ENCODE measurements at regions not wholly inside any gene's neighbourhood (a gene's known extent, or its start where the extent isn't known, plus 50 kb on each side); places are given as distances from the start of the nearest gene placed in this dataset.

DNA sequence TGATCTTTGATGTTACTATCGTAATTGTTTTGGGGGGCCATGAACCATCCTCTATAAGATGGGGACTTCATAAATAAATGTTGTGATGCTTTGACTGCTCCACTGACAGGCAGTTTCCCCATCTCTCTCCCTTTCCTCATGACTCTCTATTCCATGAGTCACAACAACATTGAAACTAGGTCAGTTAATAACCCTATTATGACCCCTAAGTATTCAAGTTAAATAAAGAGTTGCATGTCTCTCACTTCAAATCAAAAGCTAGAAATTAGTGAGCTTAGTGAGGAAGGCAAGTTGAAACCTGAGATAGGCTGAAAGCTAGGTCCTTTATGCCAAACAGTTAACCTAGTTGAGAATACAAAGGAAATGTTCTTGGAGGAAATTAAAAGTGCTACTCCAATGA is 491.0 kb downstream of the HAO1 start:
- in situ Hi-C loops (cut with HindIII; ENCODE audit: extremely low pct_ligation_motif_present, low pct_unique_long_range_greater_than_20kb), result loop anchor here (10.0 kb wide), 1 partner anchor 56 kb away; no protein-coding TSS in a partner anchor
- CTCF ChIA-PET (ENCODE audit: low intra/inter-chr PET ratio, low total read pairs), result no interaction called here
- H3K9me3 ChIP-seq (ENCODE audit: low read length), result no peaks in the 10 kb centered on the region
- ATAC-seq, result no peak
- TF ChIP-seq ATRX (CRISPR knock-in tag; IDR thresholded peaks at IDR 0.05; ENCODE audit: borderline replicate concordance) (no peak), FOXC1 (CRISPR knock-in tag; IDR thresholded peaks at IDR 0.05; ENCODE audit: borderline replicate concordance) (no peak), ZFAT (CRISPR knock-in tag; conservative IDR thresholded peaks at IDR 0.05) (no peak), DPF2 (CRISPR knock-in tag; IDR thresholded peaks at IDR 0.05; ENCODE audit: borderline replicate concordance, low read depth) (no peak), ZC3H13 (CRISPR knock-in tag; IDR thresholded peaks at IDR 0.05) (no peak), ZNF772 (CRISPR knock-in tag; IDR thresholded peaks at IDR 0.05) (no peak), AHR (CRISPR knock-in tag; IDR thresholded peaks at IDR 0.05) (no peak), ZNF780A (CRISPR knock-in tag; IDR thresholded peaks at IDR 0.05) (no peak), NONO (IDR thresholded peaks at IDR 0.05) (no peak), NONO (CRISPR knock-in tag; conservative IDR thresholded peaks at IDR 0.05) (no peak), ZSCAN22 (CRISPR knock-in tag; IDR thresholded peaks at IDR 0.05) (no peak), NFYB (CRISPR knock-in tag; IDR thresholded peaks at IDR 0.05) (no peak), SP140L (CRISPR knock-in tag; IDR thresholded peaks at IDR 0.05; ENCODE audit: borderline replicate concordance) (no peak), EEA1 (CRISPR knock-in tag; IDR thresholded peaks at IDR 0.05; ENCODE audit: borderline replicate concordance) (no peak), NCOR1 (IDR thresholded peaks at IDR 0.05; ENCODE audit: borderline replicate concordance, low read length) (no peak)
- TF ChIP-seq, protein P1, sequence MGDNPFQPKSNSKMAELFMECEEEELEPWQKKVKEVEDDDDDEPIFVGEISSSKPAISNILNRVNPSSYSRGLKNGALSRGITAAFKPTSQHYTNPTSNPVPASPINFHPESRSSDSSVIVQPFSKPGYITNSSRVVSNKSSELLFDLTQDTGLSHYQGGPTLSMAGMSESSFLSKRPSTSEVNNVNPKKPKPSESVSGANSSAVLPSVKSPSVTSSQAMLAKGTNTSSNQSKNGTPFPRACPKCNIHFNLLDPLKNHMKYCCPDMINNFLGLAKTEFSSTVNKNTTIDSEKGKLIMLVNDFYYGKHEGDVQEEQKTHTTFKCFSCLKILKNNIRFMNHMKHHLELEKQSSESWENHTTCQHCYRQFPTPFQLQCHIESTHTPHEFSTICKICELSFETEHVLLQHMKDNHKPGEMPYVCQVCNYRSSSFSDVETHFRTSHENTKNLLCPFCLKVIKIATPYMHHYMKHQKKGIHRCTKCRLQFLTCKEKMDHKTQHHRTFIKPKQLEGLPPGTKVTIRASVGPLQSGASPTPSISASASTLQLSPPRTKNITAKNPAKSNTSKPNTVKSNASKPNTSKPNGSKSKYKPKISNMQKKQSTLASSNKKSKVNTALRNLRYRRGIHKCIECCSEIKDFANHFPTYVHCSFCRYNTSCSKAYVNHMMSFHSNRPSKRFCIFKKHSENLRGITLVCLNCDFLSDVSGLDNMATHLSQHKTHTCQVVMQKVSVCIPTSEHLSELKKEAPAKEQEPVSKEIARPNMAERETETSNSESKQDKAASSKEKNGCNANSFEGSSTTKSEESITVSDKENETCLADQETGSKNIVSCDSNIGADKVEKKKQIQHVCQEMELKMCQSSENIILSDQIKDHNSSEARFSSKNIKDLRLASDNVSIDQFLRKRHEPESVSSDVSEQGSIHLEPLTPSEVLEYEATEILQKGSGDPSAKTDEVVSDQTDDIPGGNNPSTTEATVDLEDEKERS (CRISPR knock-in tag; IDR thresholded peaks at IDR 0.05), result no peak
- TF ChIP-seq, protein P2, sequence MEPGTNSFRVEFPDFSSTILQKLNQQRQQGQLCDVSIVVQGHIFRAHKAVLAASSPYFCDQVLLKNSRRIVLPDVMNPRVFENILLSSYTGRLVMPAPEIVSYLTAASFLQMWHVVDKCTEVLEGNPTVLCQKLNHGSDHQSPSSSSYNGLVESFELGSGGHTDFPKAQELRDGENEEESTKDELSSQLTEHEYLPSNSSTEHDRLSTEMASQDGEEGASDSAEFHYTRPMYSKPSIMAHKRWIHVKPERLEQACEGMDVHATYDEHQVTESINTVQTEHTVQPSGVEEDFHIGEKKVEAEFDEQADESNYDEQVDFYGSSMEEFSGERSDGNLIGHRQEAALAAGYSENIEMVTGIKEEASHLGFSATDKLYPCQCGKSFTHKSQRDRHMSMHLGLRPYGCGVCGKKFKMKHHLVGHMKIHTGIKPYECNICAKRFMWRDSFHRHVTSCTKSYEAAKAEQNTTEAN (CRISPR knock-in tag; conservative IDR thresholded peaks at IDR 0.05), result no peak
- TF ChIP-seq, protein P3, sequence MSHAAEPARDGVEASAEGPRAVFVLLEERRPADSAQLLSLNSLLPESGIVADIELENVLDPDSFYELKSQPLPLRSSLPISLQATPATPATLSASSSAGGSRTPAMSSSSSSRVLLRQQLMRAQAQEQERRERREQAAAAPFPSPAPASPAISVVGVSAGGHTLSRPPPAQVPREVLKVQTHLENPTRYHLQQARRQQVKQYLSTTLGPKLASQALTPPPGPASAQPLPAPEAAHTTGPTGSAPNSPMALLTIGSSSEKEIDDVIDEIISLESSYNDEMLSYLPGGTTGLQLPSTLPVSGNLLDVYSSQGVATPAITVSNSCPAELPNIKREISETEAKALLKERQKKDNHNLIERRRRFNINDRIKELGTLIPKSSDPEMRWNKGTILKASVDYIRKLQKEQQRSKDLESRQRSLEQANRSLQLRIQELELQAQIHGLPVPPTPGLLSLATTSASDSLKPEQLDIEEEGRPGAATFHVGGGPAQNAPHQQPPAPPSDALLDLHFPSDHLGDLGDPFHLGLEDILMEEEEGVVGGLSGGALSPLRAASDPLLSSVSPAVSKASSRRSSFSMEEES (CRISPR knock-in tag; IDR thresholded peaks at IDR 0.05), result no peak
- H3K4me2 ChIP-seq (ENCODE audit: low read depth, low read length), result no peak overlapping the region
- DNase-seq (ENCODE audit: low spot score), result no peak
- H3K4me1 ChIP-seq (ENCODE audit: insufficient read depth, low read length), result no peaks in the 10 kb centered on the region
- BruUV-seq (replicated peaks), result no TSS peak
- H3K9ac ChIP-seq (ENCODE audit: insufficient read depth, low read depth, low read length), result no peak overlapping the region
- intact Hi-C loops (cut with micrococcal nuclease; ENCODE audit: unreplicated experiment), result no loop called here
- H3K79me2 ChIP-seq (ENCODE audit: insufficient read depth, low read length), result no peaks in the 10 kb centered on the region
- no peak overlapping the region for H2AFZ ChIP-seq (ENCODE audit: low read length)
- WGBS (ENCODE audit: low lambda C conversion rate), result 3% methylated on average over 1 of the region's 1 CpG
- POLR2A ChIA-PET, result no interaction called here
- H3K27me3 ChIP-seq (ENCODE audit: control insufficient read depth in 1 of 2, insufficient read depth in 2 of 2, low read length in 2 of 2), result no peaks in the 10 kb centered on the region
- no peak for FAIRE-seq
- H4K20me1 ChIP-seq (ENCODE audit: insufficient read depth, low read length), result no peaks in the 10 kb centered on the region
- H3K36me3 ChIP-seq (replicated peaks in 1 of 2; ENCODE audit: control insufficient read depth in 1 of 2, insufficient read depth in 2 of 2, low read length in 2 of 2), result no peaks in the 10 kb centered on the region
- H3K27ac ChIP-seq (ENCODE audit: extremely low read length, insufficient read depth, low read length), result no peak overlapping the region
- H3K4me3 ChIP-seq (replicated peaks in 1 of 3; ENCODE audit: insufficient read depth in 1 of 3, low read depth in 2 of 3, low read length in 3 of 3), result no peak overlapping the region
